ENCODE measurements at regions not wholly inside any gene's neighbourhood (a gene's known extent, or its start where the extent isn't known, plus 50 kb on each side); places are given as distances from the start of the nearest gene placed in this dataset.

DNA sequence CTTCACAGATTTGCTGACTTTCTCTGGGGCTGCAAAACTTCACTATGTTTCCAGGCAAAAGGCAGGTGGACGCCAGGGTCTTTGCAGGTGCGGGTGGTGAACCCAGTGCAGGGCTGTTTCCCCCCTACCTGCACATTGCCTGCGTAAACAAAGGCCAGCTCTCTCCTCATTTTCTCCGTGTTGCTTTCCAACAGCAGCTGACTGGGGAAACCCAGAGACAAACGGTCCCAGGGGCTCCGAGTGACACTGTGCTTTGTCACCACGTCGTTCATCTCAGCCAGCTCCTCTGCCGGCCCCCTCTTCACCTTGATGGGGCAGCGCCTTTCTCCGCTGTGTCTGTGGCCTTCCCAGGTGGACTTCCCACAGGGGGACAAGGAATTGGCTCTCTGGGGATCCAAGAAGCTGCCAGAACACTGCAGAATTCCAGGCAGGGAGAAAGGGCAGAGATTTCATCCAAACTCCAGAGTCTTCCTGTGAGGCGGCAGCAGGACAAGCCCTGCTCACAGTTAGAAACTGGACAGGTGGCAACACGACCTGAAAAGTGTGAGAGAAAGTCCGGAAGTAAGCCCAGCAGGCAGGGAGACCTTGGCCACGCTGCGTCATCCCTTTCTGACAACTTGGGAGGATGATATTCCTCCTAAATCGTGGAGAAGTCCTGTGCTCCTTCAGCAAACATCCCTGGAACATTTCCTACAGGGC is 1493.7 kb downstream of the TBC1D22A start:
- no peak overlapping the region for H2AFZ ChIP-seq (ENCODE audit: insufficient read depth, low read depth, low read length, poor library complexity, severe bottlenecking)
- ATAC-seq (ENCODE audit: low read depth), result no peak
- peaks cover 0 to 31% (median 2%) of the 10 kb centered on the region in 4 experiments for H3K27me3 ChIP-seq (replicated peaks in 1 of 4; ENCODE audit: control extremely low read depth in 1 of 4, control insufficient read depth in 3 of 4, insufficient read depth in 4 of 4, low read length in 3 of 4)
- 70% methylated on average over 17 of the region's 17 CpGs for WGBS (ENCODE audit: insufficient coverage)
- H3K4me1 ChIP-seq (ENCODE audit: control insufficient read depth in 2 of 2, insufficient read depth in 2 of 2, low read length in 2 of 2), result peaks cover 14 to 20% of the 10 kb centered on the region in 2 donors
- no peaks in the 10 kb centered on the region for H3K79me2 ChIP-seq (ENCODE audit: control insufficient read depth, insufficient read depth, low read length)
- no peak overlapping the region for H3K9ac ChIP-seq (ENCODE audit: low read length)
- H3K27ac ChIP-seq (ENCODE audit: low read length in 2 of 2), result no peak overlapping the region
- H3K9me3 Mint-ChIP-seq (ENCODE audit: insufficient read depth), result no peaks in the 10 kb centered on the region
- no peak overlapping the region for H3K4me2 ChIP-seq (replicated peaks; ENCODE audit: low read depth, low read length, poor library complexity, severe bottlenecking)
- intact Hi-C loops (cut with micrococcal nuclease), result no loop called here
- H3K27me3 Mint-ChIP-seq, result peaks cover 30% of the 10 kb centered on the region
- no peaks in the 10 kb centered on the region for H4K20me1 ChIP-seq (ENCODE audit: control insufficient read depth, insufficient read depth, low read length, poor library complexity, severe bottlenecking)
- no peaks in the 10 kb centered on the region for H3K36me3 ChIP-seq (replicated peaks in 1 of 2; ENCODE audit: control extremely low read depth in 1 of 2, control insufficient read depth in 1 of 2, extremely low read depth in 1 of 2, insufficient read depth in 2 of 2, low read length in 1 of 2)
- TF ChIP-seq, protein P1, sequence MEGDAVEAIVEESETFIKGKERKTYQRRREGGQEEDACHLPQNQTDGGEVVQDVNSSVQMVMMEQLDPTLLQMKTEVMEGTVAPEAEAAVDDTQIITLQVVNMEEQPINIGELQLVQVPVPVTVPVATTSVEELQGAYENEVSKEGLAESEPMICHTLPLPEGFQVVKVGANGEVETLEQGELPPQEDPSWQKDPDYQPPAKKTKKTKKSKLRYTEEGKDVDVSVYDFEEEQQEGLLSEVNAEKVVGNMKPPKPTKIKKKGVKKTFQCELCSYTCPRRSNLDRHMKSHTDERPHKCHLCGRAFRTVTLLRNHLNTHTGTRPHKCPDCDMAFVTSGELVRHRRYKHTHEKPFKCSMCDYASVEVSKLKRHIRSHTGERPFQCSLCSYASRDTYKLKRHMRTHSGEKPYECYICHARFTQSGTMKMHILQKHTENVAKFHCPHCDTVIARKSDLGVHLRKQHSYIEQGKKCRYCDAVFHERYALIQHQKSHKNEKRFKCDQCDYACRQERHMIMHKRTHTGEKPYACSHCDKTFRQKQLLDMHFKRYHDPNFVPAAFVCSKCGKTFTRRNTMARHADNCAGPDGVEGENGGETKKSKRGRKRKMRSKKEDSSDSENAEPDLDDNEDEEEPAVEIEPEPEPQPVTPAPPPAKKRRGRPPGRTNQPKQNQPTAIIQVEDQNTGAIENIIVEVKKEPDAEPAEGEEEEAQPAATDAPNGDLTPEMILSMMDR (IDR thresholded peaks at IDR 0.05), result no peak
- TF ChIP-seq EZH2 (IDR thresholded peaks at IDR 0.05; ENCODE audit: borderline replicate concordance, insufficient read depth, low read depth, low read length, poor library complexity, severe bottlenecking), result no peak
- ChIA-PET POLR2A (no interaction called here), CTCF (no interaction called here)
- no peak overlapping the region for H3K4me3 ChIP-seq (ENCODE audit: control extremely low read depth in 1 of 5, extremely low read depth in 1 of 5, insufficient read depth in 1 of 5, low read depth in 2 of 5, low read length in 4 of 5)
- no peak overlapping the region for H3K27ac Mint-ChIP-seq
- H3K4me1 Mint-ChIP-seq, result peaks cover 19% of the 10 kb centered on the region
- H3K9me3 ChIP-seq (ENCODE audit: control extremely low read depth in 1 of 3, control insufficient read depth in 2 of 3, insufficient read depth in 1 of 3, low read length in 2 of 3), result peaks cover 0 to 6% (median 0%) of the 10 kb centered on the region in 3 donors
- H3K4me3 Mint-ChIP-seq, result no peak overlapping the region
- no peak for DNase-seq

DNA sequence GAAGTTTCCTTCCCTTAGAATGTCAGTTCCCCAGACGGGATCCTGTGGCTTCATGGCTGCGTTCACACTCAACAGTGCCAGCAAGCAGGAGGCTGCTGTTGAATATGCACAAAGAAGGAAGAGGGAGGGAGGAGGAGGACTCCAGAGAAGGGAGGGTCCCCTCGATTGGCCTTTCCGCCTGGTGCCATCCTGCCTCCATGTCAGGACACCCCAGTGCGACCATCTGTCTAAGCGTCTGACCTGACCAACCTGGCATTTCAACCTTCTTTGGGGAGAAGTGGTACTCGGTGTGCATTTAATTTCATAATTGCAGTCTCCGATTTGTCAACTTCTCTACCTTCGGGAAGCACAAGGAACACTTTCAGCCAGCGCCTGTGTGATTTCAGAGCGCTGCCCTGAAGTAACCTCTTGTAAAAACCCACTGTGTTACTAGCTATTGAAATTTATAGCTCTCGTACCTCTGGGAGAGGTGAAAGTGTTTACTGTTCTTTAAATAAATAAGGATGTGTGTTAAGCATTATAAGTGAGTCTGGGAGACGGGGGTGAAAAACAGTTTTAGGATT is 1491.9 kb downstream of the TBC1D22A start:
- CTCF ChIA-PET, result no interaction called here
- H3K27me3 Mint-ChIP-seq, result peaks cover 37% of the 10 kb centered on the region
- no peak overlapping the region for H3K4me2 ChIP-seq (replicated peaks; ENCODE audit: low read depth, low read length, poor library complexity, severe bottlenecking)
- no peak overlapping the region for H3K4me3 ChIP-seq (ENCODE audit: control extremely low read depth in 1 of 5, extremely low read depth in 1 of 5, insufficient read depth in 1 of 5, low read depth in 2 of 5, low read length in 4 of 5)
- H3K9me3 ChIP-seq (ENCODE audit: control extremely low read depth in 1 of 3, control insufficient read depth in 2 of 3, insufficient read depth in 1 of 3, low read length in 2 of 3), result peaks cover 0 to 6% (median 0%) of the 10 kb centered on the region in 3 donors
- H3K79me2 ChIP-seq (ENCODE audit: control insufficient read depth, insufficient read depth, low read length), result no peaks in the 10 kb centered on the region
- H3K36me3 ChIP-seq (replicated peaks in 1 of 2; ENCODE audit: control extremely low read depth in 1 of 2, control insufficient read depth in 1 of 2, extremely low read depth in 1 of 2, insufficient read depth in 2 of 2, low read length in 1 of 2), result no peaks in the 10 kb centered on the region
- H3K27ac ChIP-seq (ENCODE audit: low read length in 2 of 2), result no peak overlapping the region
- H2AFZ ChIP-seq (ENCODE audit: insufficient read depth, low read depth, low read length, poor library complexity, severe bottlenecking), result no peak overlapping the region
- H3K4me1 Mint-ChIP-seq, result peaks cover 19% of the 10 kb centered on the region
- peaks cover 14 to 20% of the 10 kb centered on the region in 2 donors for H3K4me1 ChIP-seq (ENCODE audit: control insufficient read depth in 2 of 2, insufficient read depth in 2 of 2, low read length in 2 of 2)
- H3K27ac Mint-ChIP-seq, result no peak overlapping the region
- no peak overlapping the region for H3K9ac ChIP-seq (ENCODE audit: low read length)
- H3K9me3 Mint-ChIP-seq (ENCODE audit: insufficient read depth), result no peaks in the 10 kb centered on the region
- 33% methylated on average over 11 of the region's 13 CpGs for WGBS (ENCODE audit: insufficient coverage)
- peaks cover 0 to 31% (median 2%) of the 10 kb centered on the region in 4 experiments for H3K27me3 ChIP-seq (replicated peaks in 1 of 4; ENCODE audit: control extremely low read depth in 1 of 4, control insufficient read depth in 3 of 4, insufficient read depth in 4 of 4, low read length in 3 of 4)
- DNase-seq, result no peak
- ATAC-seq (ENCODE audit: low read depth), result no peak
- intact Hi-C loops (cut with micrococcal nuclease), result no loop called here
- H4K20me1 ChIP-seq (ENCODE audit: control insufficient read depth, insufficient read depth, low read length, poor library complexity, severe bottlenecking), result no peaks in the 10 kb centered on the region
- POLR2A ChIA-PET, result no interaction called here
- TF ChIP-seq EZH2 (IDR thresholded peaks at IDR 0.05; ENCODE audit: borderline replicate concordance, insufficient read depth, low read depth, low read length, poor library complexity, severe bottlenecking), result no peak
- TF ChIP-seq, protein P1 (IDR thresholded peaks at IDR 0.05), result no peak
- H3K4me3 Mint-ChIP-seq, result no peak overlapping the region
